Smooth muscle cell (in vitro differentiated cells): ENCODE measurements at regions not wholly inside any gene's neighbourhood (a gene's known extent, or its start where the extent isn't known, plus 50 kb on each side); places are given as distances from the start of the nearest gene placed in this dataset.

Experiments
- DNase-seq: peaks from one replicate; lab custom pipeline; 2025; ENCODE audit not compliant: unreplicated experiment; lab: John Stamatoyannopoulos, UW
- H2AFZ ChIP-seq: fragments of 200-600 bp; sonication (generic); 2 replicates; pipeline ENCODE4 v1.6.0; 2016; ENCODE audit warnings: antibody characterized with exemption, low read depth, mild to moderate bottlenecking
- H3F3A ChIP-seq: fragments of 200-600 bp; sonication (generic); 2 replicates; pipeline ENCODE4 v1.6.0; 2017; ENCODE audit warnings: antibody characterized with exemption, low read depth
- H3K27ac ChIP-seq: fragments of 200-600 bp; sonication (generic); 2 replicates; pipeline ENCODE4 v1.5.1; 2016; ENCODE audit warnings: low read depth, mild to moderate bottlenecking
- H3K27me3 ChIP-seq: fragments of 200-600 bp; sonication (generic); 2 replicates; pipeline ENCODE4 v1.6.1; 2016; ENCODE audit warnings: low read depth, mild to moderate bottlenecking
- H3K36me3 ChIP-seq: fragments of 200-600 bp; sonication (generic); 2 replicates; pipeline ENCODE4 v1.5.1; 2016; ENCODE audit warnings: low read depth
- H3K4me1 ChIP-seq: fragments of 200-600 bp; sonication (generic); 2 replicates; pipeline ENCODE4 v1.5.1; 2016; ENCODE audit warnings: low read depth
- H3K4me2 ChIP-seq: fragments of 200-600 bp; sonication (generic); 2 replicates; pipeline ENCODE4 v1.6.0; 2016; ENCODE audit warnings: mild to moderate bottlenecking
- H3K4me3 ChIP-seq: fragments of 200-600 bp; sonication (generic); 2 replicates; pipeline ENCODE4 v1.5.1; 2016; ENCODE audit warnings: mild to moderate bottlenecking
- H3K79me2 ChIP-seq: fragments of 200-600 bp; sonication (generic); 2 replicates; pipeline ENCODE4 v1.6.0; 2016; ENCODE audit warnings: low read depth, mild to moderate bottlenecking
- H3K9ac ChIP-seq: fragments of 200-600 bp; sonication (generic); 2 replicates; pipeline ENCODE4 v1.6.0; 2016; ENCODE audit warnings: low read depth
- H3K9me3 ChIP-seq: fragments of 200-600 bp; sonication (generic); replicated peaks from 2 replicates; pipeline ENCODE4 v1.5.1; 2016; ENCODE audit warnings: low read depth
- H4K20me1 ChIP-seq: fragments of 200-600 bp; sonication (generic); 2 replicates; pipeline ENCODE4 v1.6.0; 2016; ENCODE audit warnings: low read depth
- WGBS: methylation state at CpG from one replicate; pipeline ENCODE4 v1.1.7; 2016; ENCODE audit warnings: low lambda C conversion rate; 5-methylcytosine and 5-hydroxymethylcytosine counted together
- TF ChIP-seq, protein P1 (sequence below): fragments of 200-600 bp; sonication (generic); IDR thresholded peaks from 2 replicates; pipeline ENCODE4 v1.5.1; 2017; ENCODE audit warnings: borderline replicate concordance, mild to moderate bottlenecking, antibody characterized with exemption; ENCODE audit not compliant: insufficient read depth, poor library complexity, severe bottlenecking

DNA sequence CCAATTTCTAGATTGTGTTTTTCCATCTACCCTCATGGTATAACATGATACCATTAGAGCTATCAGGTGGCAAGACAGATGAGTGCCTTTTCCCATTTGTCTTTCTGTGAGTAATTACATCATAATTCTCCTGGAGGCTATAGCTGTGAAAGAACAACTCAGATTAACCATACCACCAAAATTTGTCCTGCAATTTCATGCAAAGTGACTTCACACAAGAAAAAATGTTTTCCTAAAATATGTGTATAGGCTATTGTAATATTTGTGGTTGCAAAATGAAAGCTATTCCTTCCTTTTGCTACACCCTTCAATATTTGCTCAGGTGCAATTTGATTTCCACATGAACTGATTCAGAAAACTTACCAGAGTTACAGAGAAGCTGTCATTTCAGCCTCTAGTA is 547.7 kb upstream of the ID4 start:
- no peaks in the 10 kb centered on the region for H3K27me3 ChIP-seq
- no peaks in the 10 kb centered on the region for H4K20me1 ChIP-seq
- no peaks in the 10 kb centered on the region for H3K4me1 ChIP-seq
- no peaks in the 10 kb centered on the region for H3K9me3 ChIP-seq
- no peaks in the 10 kb centered on the region for H3K36me3 ChIP-seq
- no peak overlapping the region for H3K27ac ChIP-seq
- no peaks in the 10 kb centered on the region for H3K79me2 ChIP-seq
- H2AFZ ChIP-seq, result no peak overlapping the region
- no peak overlapping the region for H3K9ac ChIP-seq
- H3F3A ChIP-seq, result no peaks in the 10 kb centered on the region
- no peak overlapping the region for H3K4me2 ChIP-seq
- DNase-seq, result no peak
- H3K4me3 ChIP-seq, result no peak overlapping the region
- TF ChIP-seq, protein P1, sequence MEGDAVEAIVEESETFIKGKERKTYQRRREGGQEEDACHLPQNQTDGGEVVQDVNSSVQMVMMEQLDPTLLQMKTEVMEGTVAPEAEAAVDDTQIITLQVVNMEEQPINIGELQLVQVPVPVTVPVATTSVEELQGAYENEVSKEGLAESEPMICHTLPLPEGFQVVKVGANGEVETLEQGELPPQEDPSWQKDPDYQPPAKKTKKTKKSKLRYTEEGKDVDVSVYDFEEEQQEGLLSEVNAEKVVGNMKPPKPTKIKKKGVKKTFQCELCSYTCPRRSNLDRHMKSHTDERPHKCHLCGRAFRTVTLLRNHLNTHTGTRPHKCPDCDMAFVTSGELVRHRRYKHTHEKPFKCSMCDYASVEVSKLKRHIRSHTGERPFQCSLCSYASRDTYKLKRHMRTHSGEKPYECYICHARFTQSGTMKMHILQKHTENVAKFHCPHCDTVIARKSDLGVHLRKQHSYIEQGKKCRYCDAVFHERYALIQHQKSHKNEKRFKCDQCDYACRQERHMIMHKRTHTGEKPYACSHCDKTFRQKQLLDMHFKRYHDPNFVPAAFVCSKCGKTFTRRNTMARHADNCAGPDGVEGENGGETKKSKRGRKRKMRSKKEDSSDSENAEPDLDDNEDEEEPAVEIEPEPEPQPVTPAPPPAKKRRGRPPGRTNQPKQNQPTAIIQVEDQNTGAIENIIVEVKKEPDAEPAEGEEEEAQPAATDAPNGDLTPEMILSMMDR, result no peak

DNA sequence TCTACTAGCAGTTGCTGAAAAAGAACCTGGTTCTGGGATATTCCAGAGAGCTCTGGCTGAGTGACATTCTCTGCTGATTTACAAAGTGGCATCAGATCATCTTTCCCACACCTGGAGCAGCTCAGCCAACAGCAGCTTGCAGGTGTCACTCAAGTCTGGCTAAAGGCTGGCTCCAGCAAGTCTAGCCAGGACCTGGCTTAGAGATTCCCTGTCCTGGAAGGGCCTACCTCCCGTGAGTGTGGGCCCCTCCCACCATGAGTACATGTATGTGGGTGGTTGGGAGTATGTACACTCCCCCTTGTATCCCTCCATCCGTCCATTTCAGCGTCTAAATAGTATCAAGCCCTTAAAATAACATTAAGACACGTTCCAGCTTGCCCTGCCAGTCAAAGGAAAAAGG is 539.3 kb upstream of the ID4 start:
- no peaks in the 10 kb centered on the region for H3F3A ChIP-seq
- no peak overlapping the region for H3K4me2 ChIP-seq
- H2AFZ ChIP-seq, result no peak overlapping the region
- no peaks in the 10 kb centered on the region for H3K79me2 ChIP-seq
- H4K20me1 ChIP-seq, result no peaks in the 10 kb centered on the region
- H3K27me3 ChIP-seq, result no peaks in the 10 kb centered on the region
- H3K27ac ChIP-seq, result no peak overlapping the region
- TF ChIP-seq, protein P1, result no peak
- WGBS, result 35% methylated on average over 4 of the region's 4 CpGs
- H3K9ac ChIP-seq, result no peak overlapping the region
- DNase-seq, result no peak
- no peak overlapping the region for H3K4me3 ChIP-seq
- H3K4me1 ChIP-seq, result peaks cover 10% of the 10 kb centered on the region
- H3K36me3 ChIP-seq, result no peaks in the 10 kb centered on the region
- no peaks in the 10 kb centered on the region for H3K9me3 ChIP-seq

DNA sequence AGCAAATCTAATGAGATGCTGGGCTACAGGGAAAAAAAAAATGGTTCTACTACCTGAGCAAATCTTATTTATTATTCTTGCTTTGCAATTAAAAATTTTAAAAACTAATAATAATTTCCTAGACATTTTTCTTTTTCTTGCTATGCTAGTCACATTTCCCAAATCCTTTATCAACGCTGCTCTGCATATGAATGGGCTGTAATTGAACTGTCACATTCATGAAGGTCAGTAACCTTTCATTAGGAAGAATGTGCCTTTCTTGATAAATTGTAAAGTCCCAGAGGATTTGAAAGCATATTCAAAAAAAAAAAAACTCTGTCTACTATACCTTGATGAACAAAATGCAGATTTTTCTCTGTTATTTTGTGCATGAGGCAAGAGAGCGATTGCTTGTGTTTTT is 538.7 kb upstream of the ID4 start:
- Histone ChIP-seq H3K36me3 (no peaks in the 10 kb centered on the region), H3F3A (no peaks in the 10 kb centered on the region), H3K4me3 (no peak overlapping the region), H3K27ac (no peak overlapping the region), H3K79me2 (no peaks in the 10 kb centered on the region), H3K4me2 (no peak overlapping the region), H2AFZ (no peak overlapping the region), H3K27me3 (no peaks in the 10 kb centered on the region), H3K9me3 (no peaks in the 10 kb centered on the region), H3K4me1 (peaks cover 10% of the 10 kb centered on the region), H4K20me1 (no peaks in the 10 kb centered on the region), H3K9ac (no peak overlapping the region)
- TF ChIP-seq, protein P1, result no peak
- WGBS, result 92% methylated on average over 2 of the region's 2 CpGs
- no peak for DNase-seq

DNA sequence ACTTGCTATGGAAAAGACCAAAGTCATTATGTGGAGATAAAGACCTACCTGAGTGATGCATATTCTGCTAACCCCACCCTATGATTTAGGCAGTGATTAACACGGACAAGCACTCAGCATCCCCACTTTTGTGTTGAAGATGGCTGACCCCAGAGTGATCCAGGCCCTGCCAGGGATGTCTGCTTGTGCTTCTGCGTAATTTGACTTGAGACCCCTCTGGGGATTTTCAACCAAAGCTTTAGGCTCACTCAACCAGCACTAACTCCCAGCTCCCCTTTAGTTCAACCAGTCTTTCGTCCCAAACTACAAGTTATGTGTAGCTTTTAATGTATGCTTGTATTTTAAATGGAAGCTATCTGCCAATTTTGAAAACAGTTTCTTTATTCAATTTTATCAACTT is 538.0 kb upstream of the ID4 start:
- TF ChIP-seq, protein P1, result no peak
- Histone ChIP-seq H3K79me2 (no peaks in the 10 kb centered on the region), H3K9ac (no peak overlapping the region), H3F3A (no peaks in the 10 kb centered on the region), H2AFZ (no peak overlapping the region), H3K27me3 (no peaks in the 10 kb centered on the region), H3K4me1 (peaks cover 10% of the 10 kb centered on the region), H4K20me1 (no peaks in the 10 kb centered on the region), H3K27ac (no peak overlapping the region), H3K4me3 (no peak overlapping the region), H3K36me3 (no peaks in the 10 kb centered on the region), H3K9me3 (no peaks in the 10 kb centered on the region), H3K4me2 (no peak overlapping the region)
- WGBS, result 76% methylated on average over 3 of the region's 3 CpGs
- DNase-seq, result no peak
